Karpas-422 (cell line): ENCODE measurements at regions not wholly inside any gene's neighbourhood (a gene's known extent, or its start where the extent isn't known, plus 50 kb on each side); places are given as distances from the start of the nearest gene placed in this dataset.

Experiments used
- DNase-seq: peaks from one replicate; pipeline ENCODE4 v3.0.0-alpha.2; 2015
- H2AFZ ChIP-seq: fragments of 200-600 bp; sonication (generic); 2 replicates; pipeline ENCODE4 v1.6.1; 2014; ENCODE audit warnings: antibody characterized with exemption, low read length, mixed read lengths
- H3K27ac ChIP-seq: fragments of 200-600 bp; sonication (generic); 2 replicates; pipeline ENCODE4 v1.5.1; 2014; ENCODE audit warnings: mild to moderate bottlenecking, low read length, moderate library complexity
- H3K27me3 ChIP-seq: fragments of 200-600 bp; sonication (generic); 2 replicates; pipeline ENCODE4 v1.6.1; 2014; ENCODE audit warnings: low read length, mixed read lengths
- H3K36me3 ChIP-seq: fragments of 200-600 bp; sonication (generic); 2 replicates; pipeline ENCODE4 v1.6.1; 2014; ENCODE audit warnings: low read length, mixed read lengths; ENCODE audit not compliant: insufficient read depth
- H3K4me1 ChIP-seq: fragments of 200-600 bp; sonication (generic); 2 replicates; pipeline ENCODE4 v1.6.1; 2014; ENCODE audit warnings: mild to moderate bottlenecking, low read length, mixed read lengths
- H3K4me2 ChIP-seq: fragments of 200-600 bp; sonication (generic); 2 replicates; pipeline ENCODE4 v1.6.1; 2014; ENCODE audit warnings: low read length, low read depth, mild to moderate bottlenecking; ENCODE audit not compliant: poor library complexity, severe bottlenecking
- H3K4me3 ChIP-seq: fragments of 200-600 bp; sonication (generic); 2 replicates; pipeline ENCODE4 v1.5.1; 2014; ENCODE audit warnings: mild to moderate bottlenecking, antibody characterized with exemption, low read length, mixed read lengths
- H3K79me2 ChIP-seq: fragments of 200-600 bp; sonication (generic); 2 replicates; pipeline ENCODE4 v1.6.1; 2014; ENCODE audit warnings: mild to moderate bottlenecking, low read length, mixed read lengths
- H3K9ac ChIP-seq: fragments of 200-600 bp; sonication (generic); 2 replicates; pipeline ENCODE4 v1.6.0; 2014; ENCODE audit warnings: low read length
- H3K9me2 ChIP-seq: fragments of 200-600 bp; sonication (generic), shearing (Covaris generic); replicated peaks from 2 replicates; pipeline ENCODE4 v1.6.0; 2014; ENCODE audit warnings: mild to moderate bottlenecking, low read length, moderate library complexity; ENCODE audit not compliant: insufficient read depth
- H3K9me3 ChIP-seq: fragments of 300-700, 200-600 bp; sonication (generic); 2 replicates; pipeline ENCODE4 v1.6.1; 2014; ENCODE audit warnings: low read length, mixed read lengths
- H4K20me1 ChIP-seq: fragments of 200-600 bp; sonication (generic); 2 replicates; pipeline ENCODE4 v1.6.1; 2014; ENCODE audit warnings: mild to moderate bottlenecking, antibody characterized with exemption, low read length, low read depth; ENCODE audit not compliant: insufficient read depth

DNA sequence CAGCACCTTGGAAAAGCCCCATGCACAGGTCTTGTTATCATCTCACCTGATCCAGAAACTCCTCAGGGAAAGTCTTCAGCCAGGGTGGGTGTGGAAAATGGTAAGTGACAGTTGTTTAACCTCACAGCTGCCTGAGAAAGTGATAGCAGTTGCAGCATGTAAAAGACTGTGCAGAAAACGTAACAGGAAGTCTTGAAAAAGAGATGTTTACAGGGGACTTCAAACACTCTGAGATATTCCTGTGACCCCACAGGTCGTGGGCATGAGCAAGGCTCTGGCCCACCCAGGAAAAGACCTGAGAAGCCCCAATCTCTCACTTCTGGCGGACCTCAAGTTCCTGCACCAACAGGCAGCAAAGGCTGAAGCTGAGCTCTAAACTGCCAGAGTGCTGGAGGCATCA lies 826.9 kb downstream of the UQCRFS1 start:
- H3K9me2 ChIP-seq, result no peaks in the 10 kb centered on the region
- H3K4me3 ChIP-seq, result no peak overlapping the region
- no peaks in the 10 kb centered on the region for H3K9me3 ChIP-seq
- no peaks in the 10 kb centered on the region for H3K36me3 ChIP-seq
- no peaks in the 10 kb centered on the region for H3K27me3 ChIP-seq
- H3K4me1 ChIP-seq, result no peaks in the 10 kb centered on the region
- H3K79me2 ChIP-seq, result no peaks in the 10 kb centered on the region
- no peak for DNase-seq
- H3K9ac ChIP-seq, result no peak overlapping the region
- H4K20me1 ChIP-seq, result no peaks in the 10 kb centered on the region
- no peak overlapping the region for H3K27ac ChIP-seq
- H2AFZ ChIP-seq, result no peak overlapping the region
- no peak overlapping the region for H3K4me2 ChIP-seq

DNA sequence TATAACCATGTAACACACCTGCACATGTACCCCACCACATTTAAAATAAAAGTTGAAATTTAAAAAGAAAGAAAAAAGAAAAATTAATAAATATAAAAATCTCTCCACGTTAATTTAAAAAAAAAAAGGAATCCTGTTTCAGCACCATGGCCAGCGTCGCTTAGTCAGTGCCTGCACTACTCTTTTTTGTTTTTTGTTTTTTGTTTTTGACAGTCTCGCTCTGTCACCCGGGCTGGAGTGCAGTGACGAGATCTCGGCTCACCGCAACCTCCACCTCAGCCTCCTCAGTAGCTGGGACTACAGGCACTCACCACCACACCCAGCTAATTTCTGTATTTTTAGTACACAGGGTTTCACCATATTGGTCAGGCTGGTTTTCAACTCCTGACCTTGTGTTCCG lies 835.9 kb downstream of the UQCRFS1 start:
- peak; percentile 42 for DNase-seq
- Histone ChIP-seq H3K27ac (no peak overlapping the region), H2AFZ (no peak overlapping the region), H3K9me3 (no peaks in the 10 kb centered on the region), H3K27me3 (no peaks in the 10 kb centered on the region), H3K4me1 (no peaks in the 10 kb centered on the region), H4K20me1 (no peaks in the 10 kb centered on the region), H3K4me3 (no peak overlapping the region), H3K9ac (no peak overlapping the region), H3K36me3 (no peaks in the 10 kb centered on the region), H3K9me2 (no peaks in the 10 kb centered on the region), H3K79me2 (no peaks in the 10 kb centered on the region), H3K4me2 (no peak overlapping the region)

GRCh38 chr19:28374971-28375370 lies 838.0 kb downstream of the UQCRFS1 start:
- Histone ChIP-seq H4K20me1 (no peaks in the 10 kb centered on the region), H3K79me2 (no peaks in the 10 kb centered on the region), H3K27me3 (no peaks in the 10 kb centered on the region), H3K4me2 (no peak overlapping the region), H3K9me2 (no peaks in the 10 kb centered on the region), H2AFZ (no peak overlapping the region), H3K36me3 (no peaks in the 10 kb centered on the region), H3K27ac (no peak overlapping the region), H3K4me3 (no peak overlapping the region), H3K4me1 (no peaks in the 10 kb centered on the region), H3K9me3 (no peaks in the 10 kb centered on the region), H3K9ac (no peak overlapping the region)
- no peak for DNase-seq

DNA sequence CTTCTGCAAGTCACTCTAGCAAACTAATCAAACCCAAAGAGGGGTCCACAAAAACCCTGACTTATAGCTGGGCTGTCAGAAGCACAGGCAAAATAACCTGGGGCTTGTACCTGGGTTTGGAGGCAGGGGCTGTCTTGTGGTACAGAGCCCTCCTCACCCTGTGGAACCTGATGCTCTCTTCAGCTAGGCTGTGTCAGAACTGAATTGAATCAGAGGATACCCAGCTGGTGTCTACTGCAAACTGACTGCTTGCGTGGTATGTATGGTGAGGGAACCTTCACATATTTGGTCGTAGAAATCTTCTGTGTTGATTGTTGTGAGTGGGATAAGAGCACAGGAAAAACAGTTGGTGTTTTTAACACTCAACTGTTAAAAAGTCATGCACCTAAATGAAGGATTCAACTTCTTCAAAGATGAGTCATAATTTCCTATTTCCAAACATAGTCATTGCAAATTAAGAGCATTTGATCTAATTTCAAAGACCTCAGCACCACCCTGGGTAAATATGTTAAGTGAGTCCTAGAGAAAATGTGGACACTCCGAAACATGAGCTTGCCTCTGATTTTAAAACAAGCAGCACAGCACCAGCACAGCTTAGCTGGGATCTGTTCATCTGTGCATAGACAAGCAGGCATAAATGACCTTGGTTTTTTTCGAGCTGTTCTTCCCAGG lies 840.2 kb downstream of the UQCRFS1 start:
- no peak overlapping the region for H2AFZ ChIP-seq
- no peak for DNase-seq

DNA sequence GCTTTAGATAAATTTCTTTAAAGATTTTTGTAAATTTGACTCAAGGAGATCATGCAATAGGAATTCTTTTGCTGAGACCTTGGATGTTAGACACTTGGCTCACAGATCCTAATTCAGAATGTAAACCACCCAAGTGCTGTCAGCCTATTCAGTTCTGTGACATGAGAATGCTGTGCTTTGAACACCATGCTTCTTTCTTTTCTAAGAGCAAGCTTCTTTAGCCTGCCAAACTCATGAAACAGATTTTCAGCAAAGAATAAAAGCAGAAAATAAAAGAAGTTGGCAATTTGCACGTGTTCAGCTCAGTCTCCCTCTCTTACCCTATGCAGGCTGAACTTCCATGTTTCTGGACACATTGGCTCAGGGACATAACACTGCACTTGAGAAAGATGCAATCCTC lies 845.8 kb downstream of the UQCRFS1 start:
- H3K9ac ChIP-seq, result no peak overlapping the region

More for the DNA sequence above, 840.2 kb downstream of the UQCRFS1 start:
- Histone ChIP-seq H3K4me3 (no peak overlapping the region), H3K27ac (no peak overlapping the region), H3K36me3 (no peaks in the 10 kb centered on the region), H3K27me3 (no peaks in the 10 kb centered on the region), H3K4me1 (no peaks in the 10 kb centered on the region), H3K9me3 (no peaks in the 10 kb centered on the region), H3K9me2 (no peaks in the 10 kb centered on the region), H3K79me2 (no peaks in the 10 kb centered on the region), H4K20me1 (no peaks in the 10 kb centered on the region), H3K4me2 (no peak overlapping the region), H3K9ac (no peak overlapping the region)

DNA sequence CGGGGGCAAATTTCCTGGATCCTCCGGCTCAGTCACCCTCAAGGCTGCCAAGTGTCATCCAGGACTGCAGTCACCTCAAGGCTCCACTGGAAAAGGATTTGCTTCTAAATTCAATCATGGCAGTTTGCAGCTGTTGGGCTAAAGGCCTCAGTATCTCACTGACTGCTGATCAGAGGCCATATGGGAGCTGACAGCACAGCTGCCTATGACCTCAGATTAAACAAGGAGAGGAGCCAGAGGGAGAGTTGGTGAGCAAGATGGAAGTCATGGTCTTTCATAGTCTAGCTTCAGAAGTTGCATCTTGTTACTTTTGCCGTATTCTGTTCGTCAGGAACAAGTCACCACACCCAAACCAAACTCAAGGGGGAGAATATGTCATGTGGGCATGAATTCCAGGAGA lies 849.7 kb downstream of the UQCRFS1 start:
- no peak overlapping the region for H3K27ac ChIP-seq
- no peak for DNase-seq
- H4K20me1 ChIP-seq, result no peaks in the 10 kb centered on the region
- no peak overlapping the region for H3K4me2 ChIP-seq
- no peaks in the 10 kb centered on the region for H3K4me1 ChIP-seq
- H3K4me3 ChIP-seq, result no peak overlapping the region
- no peaks in the 10 kb centered on the region for H3K9me2 ChIP-seq
- H3K79me2 ChIP-seq, result no peaks in the 10 kb centered on the region
- H3K9me3 ChIP-seq, result no peaks in the 10 kb centered on the region
- no peak overlapping the region for H3K9ac ChIP-seq
- no peak overlapping the region for H2AFZ ChIP-seq
- no peaks in the 10 kb centered on the region for H3K27me3 ChIP-seq
- no peaks in the 10 kb centered on the region for H3K36me3 ChIP-seq

More for the DNA sequence above, 845.8 kb downstream of the UQCRFS1 start:
- Histone ChIP-seq H3K4me2 (no peak overlapping the region), H3K9me3 (no peaks in the 10 kb centered on the region), H4K20me1 (no peaks in the 10 kb centered on the region), H3K27ac (no peak overlapping the region), H3K4me1 (no peaks in the 10 kb centered on the region), H3K27me3 (no peaks in the 10 kb centered on the region), H3K4me3 (no peak overlapping the region), H3K79me2 (no peaks in the 10 kb centered on the region), H2AFZ (no peak overlapping the region), H3K36me3 (no peaks in the 10 kb centered on the region), H3K9me2 (no peaks in the 10 kb centered on the region)
- DNase-seq, result no peak

- Histone ChIP-seq H3K4me3 (no peak overlapping the region), H3K36me3 (no peaks in the 10 kb centered on the region), H3K9me3 (no peaks in the 10 kb centered on the region), H3K27me3 (no peaks in the 10 kb centered on the region), H3K4me1 (no peaks in the 10 kb centered on the region), H4K20me1 (no peaks in the 10 kb centered on the region), H3K4me2 (no peak overlapping the region), H2AFZ (no peak overlapping the region), H3K9me2 (no peaks in the 10 kb centered on the region), H3K79me2 (no peaks in the 10 kb centered on the region), H3K9ac (no peak overlapping the region), H3K27ac (no peak overlapping the region)
- DNase-seq, result no peak
Observed at GRCh38 chr19:28359431-28360414, 853.2 kb downstream of the UQCRFS1 start.

DNA sequence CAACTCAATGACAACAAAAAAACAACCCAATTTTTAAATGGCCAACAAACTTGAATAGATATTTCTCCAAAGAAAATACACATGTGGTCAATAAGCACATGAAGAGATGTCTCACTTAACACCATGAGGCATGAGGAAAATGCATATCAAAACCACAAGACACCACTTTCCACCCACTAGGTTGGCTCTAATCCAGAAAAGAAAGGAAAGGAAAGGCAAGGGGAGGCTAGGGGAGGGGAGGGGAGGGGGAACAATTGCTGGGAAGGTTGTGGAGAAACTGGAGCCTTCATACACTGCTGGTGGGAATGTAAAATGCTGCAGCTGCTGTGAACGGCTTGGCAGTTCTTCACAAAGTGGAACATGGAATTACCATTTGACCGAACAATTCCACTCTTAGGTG lies 854.3 kb downstream of the UQCRFS1 start:
- Histone ChIP-seq H3K9ac (no peak overlapping the region), H3K9me2 (no peaks in the 10 kb centered on the region), H3K4me1 (no peaks in the 10 kb centered on the region), H3K4me3 (no peak overlapping the region), H3K4me2 (no peak overlapping the region), H3K9me3 (no peaks in the 10 kb centered on the region), H3K36me3 (no peaks in the 10 kb centered on the region), H3K27me3 (no peaks in the 10 kb centered on the region), H2AFZ (no peak overlapping the region), H3K79me2 (no peaks in the 10 kb centered on the region), H3K27ac (no peak overlapping the region), H4K20me1 (no peaks in the 10 kb centered on the region)
- DNase-seq, result no peak
